Smooth muscle cell (in vitro differentiated cells): ENCODE measurements at regions not wholly inside any gene's neighbourhood (a gene's known extent, or its start where the extent isn't known, plus 50 kb on each side); places are given as distances from the start of the nearest gene placed in this dataset.

Experiments
- DNase-seq: peaks from one replicate; lab custom pipeline; 2025; ENCODE audit not compliant: unreplicated experiment; lab: John Stamatoyannopoulos, UW
- H2AFZ ChIP-seq: fragments of 200-600 bp; sonication (generic); 2 replicates; pipeline ENCODE4 v1.6.0; 2016; ENCODE audit warnings: antibody characterized with exemption, low read depth, mild to moderate bottlenecking
- H3F3A ChIP-seq: fragments of 200-600 bp; sonication (generic); 2 replicates; pipeline ENCODE4 v1.6.0; 2017; ENCODE audit warnings: antibody characterized with exemption, low read depth
- H3K27ac ChIP-seq: fragments of 200-600 bp; sonication (generic); 2 replicates; pipeline ENCODE4 v1.5.1; 2016; ENCODE audit warnings: low read depth, mild to moderate bottlenecking
- H3K27me3 ChIP-seq: fragments of 200-600 bp; sonication (generic); 2 replicates; pipeline ENCODE4 v1.6.1; 2016; ENCODE audit warnings: low read depth, mild to moderate bottlenecking
- H3K36me3 ChIP-seq: fragments of 200-600 bp; sonication (generic); 2 replicates; pipeline ENCODE4 v1.5.1; 2016; ENCODE audit warnings: low read depth
- H3K4me1 ChIP-seq: fragments of 200-600 bp; sonication (generic); 2 replicates; pipeline ENCODE4 v1.5.1; 2016; ENCODE audit warnings: low read depth
- H3K4me2 ChIP-seq: fragments of 200-600 bp; sonication (generic); 2 replicates; pipeline ENCODE4 v1.6.0; 2016; ENCODE audit warnings: mild to moderate bottlenecking
- H3K4me3 ChIP-seq: fragments of 200-600 bp; sonication (generic); 2 replicates; pipeline ENCODE4 v1.5.1; 2016; ENCODE audit warnings: mild to moderate bottlenecking
- H3K79me2 ChIP-seq: fragments of 200-600 bp; sonication (generic); 2 replicates; pipeline ENCODE4 v1.6.0; 2016; ENCODE audit warnings: low read depth, mild to moderate bottlenecking
- H3K9ac ChIP-seq: fragments of 200-600 bp; sonication (generic); 2 replicates; pipeline ENCODE4 v1.6.0; 2016; ENCODE audit warnings: low read depth
- H3K9me3 ChIP-seq: fragments of 200-600 bp; sonication (generic); replicated peaks from 2 replicates; pipeline ENCODE4 v1.5.1; 2016; ENCODE audit warnings: low read depth
- H4K20me1 ChIP-seq: fragments of 200-600 bp; sonication (generic); 2 replicates; pipeline ENCODE4 v1.6.0; 2016; ENCODE audit warnings: low read depth
- CTCF ChIP-seq: fragments of 200-600 bp; sonication (generic); IDR thresholded peaks from 2 replicates; pipeline ENCODE4 v1.5.1; 2017; ENCODE audit warnings: borderline replicate concordance, mild to moderate bottlenecking, antibody characterized with exemption; ENCODE audit not compliant: insufficient read depth, poor library complexity, severe bottlenecking
- WGBS: methylation state at CpG from one replicate; pipeline ENCODE4 v1.1.7; 2016; ENCODE audit warnings: low lambda C conversion rate; 5-methylcytosine and 5-hydroxymethylcytosine counted together

DNA sequence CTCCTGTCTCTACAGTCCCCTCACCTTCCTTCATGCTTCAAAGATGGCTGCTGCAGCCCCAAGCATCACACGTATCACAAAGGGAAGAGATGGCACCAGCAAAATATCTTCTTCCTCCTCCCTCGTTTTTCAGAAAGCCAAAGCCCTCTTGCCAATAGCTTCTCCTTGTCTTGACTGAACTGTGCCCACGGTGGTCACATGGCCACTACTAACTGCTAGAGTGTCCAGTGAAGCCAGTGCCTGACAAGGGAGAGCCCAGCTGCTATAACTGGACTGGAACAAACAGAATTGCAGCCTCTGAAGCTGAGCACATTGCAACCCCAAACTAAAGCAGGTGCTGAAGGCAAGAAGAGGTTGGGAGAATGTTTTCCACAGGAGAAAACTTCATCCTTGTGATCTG is 120.8 kb upstream of the RET start:
- DNase-seq: no peak
- H3K9me3 ChIP-seq: no peaks in the 10 kb centered on the region
- H2AFZ ChIP-seq: no peak overlapping the region
- no peaks in the 10 kb centered on the region for H3K79me2 ChIP-seq
- H3K4me1 ChIP-seq: no peaks in the 10 kb centered on the region
- no peaks in the 10 kb centered on the region for H3K36me3 ChIP-seq
- no peak for TF ChIP-seq CTCF
- WGBS: 91% methylated on average over 3 of the region's 3 CpGs
- H3K9ac ChIP-seq: no peak overlapping the region
- H4K20me1 ChIP-seq: no peaks in the 10 kb centered on the region
- no peaks in the 10 kb centered on the region for H3F3A ChIP-seq
- no peak overlapping the region for H3K4me2 ChIP-seq
- peaks cover 6% of the 10 kb centered on the region for H3K27me3 ChIP-seq
- H3K27ac ChIP-seq: no peak overlapping the region
- no peak overlapping the region for H3K4me3 ChIP-seq

- H3K36me3 ChIP-seq: no peaks in the 10 kb centered on the region
- no peak overlapping the region for H3K4me2 ChIP-seq
- H3K4me1 ChIP-seq: no peaks in the 10 kb centered on the region
- no peak overlapping the region for H2AFZ ChIP-seq
- WGBS: 85% methylated on average over 2 of the region's 2 CpGs
- no peak for TF ChIP-seq CTCF
- no peaks in the 10 kb centered on the region for H3K9me3 ChIP-seq
- no peak overlapping the region for H3K27ac ChIP-seq
- H3K4me3 ChIP-seq: no peak overlapping the region
- no peaks in the 10 kb centered on the region for H3K79me2 ChIP-seq
- no peaks in the 10 kb centered on the region for H4K20me1 ChIP-seq
- DNase-seq: no peak
- H3K27me3 ChIP-seq: no peaks in the 10 kb centered on the region
- H3F3A ChIP-seq: no peaks in the 10 kb centered on the region
- no peak overlapping the region for H3K9ac ChIP-seq
These were observed 118.6 kb upstream of the RET start for GRCh38 chr10:42958142-42958868.

DNA sequence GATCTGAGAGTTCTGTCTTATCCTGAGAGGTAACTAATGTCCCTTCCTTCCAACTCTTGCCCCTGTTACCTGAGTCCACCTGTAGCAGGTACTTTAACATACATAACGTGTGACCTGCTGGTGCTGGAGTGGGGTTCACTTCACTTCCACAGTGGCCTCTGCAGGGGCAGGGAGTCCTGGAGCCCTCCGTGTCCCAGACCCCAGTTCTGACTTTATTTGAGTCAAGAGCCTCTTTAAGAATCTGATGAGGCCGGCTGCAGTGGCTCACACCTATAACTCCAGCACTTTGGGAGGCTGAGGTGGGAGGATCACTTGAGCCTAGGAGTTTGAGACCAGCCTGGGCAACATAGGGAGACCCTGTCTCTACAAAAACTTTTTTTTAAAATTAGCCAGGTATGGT is 117.0 kb upstream of the RET start:
- H3K9ac ChIP-seq: no peak overlapping the region
- no peaks in the 10 kb centered on the region for H3K27me3 ChIP-seq
- no peak overlapping the region for H2AFZ ChIP-seq
- no peak overlapping the region for H3K4me3 ChIP-seq
- H3K4me1 ChIP-seq: no peaks in the 10 kb centered on the region
- no peaks in the 10 kb centered on the region for H3F3A ChIP-seq
- H3K36me3 ChIP-seq: no peaks in the 10 kb centered on the region
- DNase-seq: no peak
- H3K79me2 ChIP-seq: no peaks in the 10 kb centered on the region
- no peak for TF ChIP-seq CTCF
- WGBS: 95% methylated on average over 3 of the region's 3 CpGs
- H3K4me2 ChIP-seq: no peak overlapping the region
- no peaks in the 10 kb centered on the region for H4K20me1 ChIP-seq
- no peak overlapping the region for H3K27ac ChIP-seq
- no peaks in the 10 kb centered on the region for H3K9me3 ChIP-seq

DNA sequence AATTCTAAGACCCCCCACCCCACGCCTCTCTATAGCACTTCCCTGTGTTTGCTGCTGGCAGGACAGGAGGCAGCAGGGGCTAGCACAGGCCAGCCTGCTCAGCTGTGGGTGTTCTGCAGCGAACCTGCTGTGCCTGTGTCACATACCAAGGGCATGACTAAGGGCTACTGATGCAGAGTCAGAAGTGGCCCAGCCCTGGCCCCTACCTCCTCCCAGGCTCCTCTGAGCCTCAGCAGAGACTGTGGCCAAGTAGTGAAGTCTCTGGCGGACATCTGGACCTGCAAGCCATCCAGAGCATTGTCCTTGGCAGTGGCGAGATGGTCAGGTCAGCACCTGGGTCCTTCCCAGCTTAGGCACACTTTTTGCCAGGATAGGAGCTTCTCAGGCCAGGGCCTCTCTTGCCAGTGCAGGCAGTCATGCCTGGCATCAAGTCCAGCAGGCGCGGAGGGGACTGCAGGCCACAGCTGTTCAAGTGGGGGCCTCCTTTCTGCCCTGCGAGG is 116.3 kb upstream of the RET start:
- no peak overlapping the region for H3K27ac ChIP-seq
- H3K27me3 ChIP-seq: no peaks in the 10 kb centered on the region
- no peaks in the 10 kb centered on the region for H3K9me3 ChIP-seq
- no peaks in the 10 kb centered on the region for H3K36me3 ChIP-seq
- no peaks in the 10 kb centered on the region for H3K4me1 ChIP-seq
- 77% methylated on average over 7 of the region's 7 CpGs for WGBS
- no peak overlapping the region for H3K4me3 ChIP-seq
- H3K4me2 ChIP-seq: no peak overlapping the region
- H4K20me1 ChIP-seq: no peaks in the 10 kb centered on the region
- no peak overlapping the region for H2AFZ ChIP-seq
- no peaks in the 10 kb centered on the region for H3K79me2 ChIP-seq
- DNase-seq: no peak
- H3F3A ChIP-seq: no peaks in the 10 kb centered on the region
- TF ChIP-seq CTCF: no peak
- H3K9ac ChIP-seq: no peak overlapping the region
